Adrenal gland (tissue), 5 donors: ENCODE measurements at regions not wholly inside any gene's neighbourhood (a gene's known extent, or its start where the extent isn't known, plus 50 kb on each side); places are given as distances from the start of the nearest gene placed in this dataset.

Experiments
- CTCF ChIP-seq, 6 experiments: fragments of 450-650 bp in 4 of 6; fragments of 200-600 bp in 2 of 6; sonication (generic) in 1 of 6; IDR thresholded peaks; 1 replicate in 5 of 6; 2 replicates in 1 of 6; pipeline versions ENCODE4 v1.5.1 to v1.8.0; 2016 to 2021; ENCODE audit warnings: antibody characterized with exemption in 6 of 6, mild to moderate bottlenecking in 2 of 6, moderate library complexity in 1 of 6
- POLR2A ChIP-seq, 2 donors: fragments of 450-650 bp; IDR thresholded peaks; one replicate each; pipeline ENCODE4 v1.6.1; 2017; ENCODE audit warnings: antibody characterized with exemption in 2 of 2, mild to moderate bottlenecking in 2 of 2, moderate library complexity in 1 of 2
- donor health status: DM: no; HTN: no; CAD: no.

- TF ChIP-seq CTCF (IDR thresholded peaks at IDR 0.05) (no peak), POLR2A (IDR thresholded peaks at IDR 0.05) (no peak)
Observed at GRCh38 chr2:38462121-38462661, 85.1 kb upstream of the ATL2 start.
